GM18502 (cell line): ENCODE measurements at regions not wholly inside any gene's neighbourhood (a gene's known extent, or its start where the extent isn't known, plus 50 kb on each side); places are given as distances from the start of the nearest gene placed in this dataset.

Experiments
- ATAC-seq: cut with Tn5 transposase; IDR thresholded peaks from one replicate; pipeline ENCODE4 v1.9.1; 2021; ENCODE audit warnings: mild to moderate bottlenecking; ENCODE audit not compliant: unreplicated experiment, poor library complexity

GRCh38 chr4:138898282-138898681, 117.3 kb upstream of the NOCT start:
- peak; percentile 11 for ATAC-seq

- peak; percentile 59 for ATAC-seq
Measured at GRCh38 chr4:138897811-138898226, 117.8 kb upstream of the NOCT start.

GRCh38 chr4:138894709-138895108, 120.9 kb upstream of the NOCT start:
- no peak for ATAC-seq

GRCh38 chr4:138894011-138894410, 121.6 kb upstream of the NOCT start:
- ATAC-seq: no peak

GRCh38 chr4:138892483-138893407, 122.8 kb upstream of the NOCT start:
- peak; percentile 65 for ATAC-seq

GRCh38 chr4:138891631-138892031, 124.0 kb upstream of the NOCT start:
- no peak for ATAC-seq

- no peak for ATAC-seq
Measured at GRCh38 chr4:138890891-138891570, 124.5 kb upstream of the NOCT start.

- no peak for ATAC-seq
Measured at GRCh38 chr4:138889216-138889615, 126.4 kb upstream of the NOCT start.

- ATAC-seq: no peak
Measured at GRCh38 chr4:138887741-138888140, 127.8 kb upstream of the NOCT start.

GRCh38 chr4:138887341-138887740, 128.2 kb upstream of the NOCT start:
- no peak for ATAC-seq

- no peak for ATAC-seq
Measured at GRCh38 chr4:138879757-138880156, 135.8 kb upstream of the NOCT start.

- no peak for ATAC-seq
Measured at GRCh38 chr4:138875891-138876608, 139.5 kb upstream of the NOCT start.

- ATAC-seq: no peak
Measured at GRCh38 chr4:138871555-138871875, 144.1 kb upstream of the NOCT start.

GRCh38 chr4:138870737-138871554, 144.6 kb upstream of the NOCT start:
- ATAC-seq: peak; percentile 82

- no peak for ATAC-seq
Measured at GRCh38 chr4:138869631-138870030, 145.9 kb upstream of the NOCT start.

- ATAC-seq: no peak
Measured at GRCh38 chr4:138869165-138869564, 146.4 kb upstream of the NOCT start.

GRCh38 chr4:138868562-138868961, 147.0 kb upstream of the NOCT start:
- no peak for ATAC-seq

GRCh38 chr4:138867404-138867803, 148.2 kb upstream of the NOCT start:
- no peak for ATAC-seq

- ATAC-seq: no peak
Measured at GRCh38 chr4:138866314-138866713, 149.3 kb upstream of the NOCT start.

- ATAC-seq: no peak
Measured at GRCh38 chr4:138865765-138866164, 149.8 kb upstream of the NOCT start.
